WTC11 (cell line): ENCODE measurements at regions not wholly inside any gene's neighbourhood (a gene's known extent, or its start where the extent isn't known, plus 50 kb on each side); places are given as distances from the start of the nearest gene placed in this dataset.

Experiments used
- ATAC-seq: fragments of 200-7000 bp; cut with Tn5 transposase; 2 replicates; pipeline ENCODE4 v1.10.0; 2021; ENCODE audit warnings: mild to moderate bottlenecking, moderate library complexity
- CTCF ChIA-PET: fragments of 300-600 bp; sonication (Branson Sonifier 250); formaldehyde crosslinking; loops from one replicate; lab custom pipeline; 2021; ENCODE audit warnings: antibody characterized with exemption; lab: Charles Lee
- POLR2A ChIA-PET: fragments of 350-600 bp; sonication (Branson Sonifier 250); formaldehyde crosslinking; loops from one replicate; lab custom pipeline; 2021; ENCODE audit warnings: antibody characterized with exemption; lab: Charles Lee
- DNase-seq: peaks from one replicate; pipeline ENCODE4 v3.0.0; 2021; ENCODE audit warnings: low spot score
- H3K27ac Mint-ChIP-seq: 2 replicates; pipeline ENCODE4 v1.8.0; 2021; ENCODE audit warnings: mixed read lengths
- H3K27me3 Mint-ChIP-seq: 2 replicates; pipeline ENCODE4 v1.8.0; 2021; ENCODE audit warnings: low read depth, mild to moderate bottlenecking, moderate library complexity, mixed read lengths
- H3K36me3 Mint-ChIP-seq: 2 replicates; pipeline ENCODE4 v1.8.0; 2021; ENCODE audit warnings: mixed read lengths
- H3K4me1 Mint-ChIP-seq: 2 replicates; pipeline ENCODE4 v1.8.0; 2022; ENCODE audit warnings: mixed read lengths
- H3K4me3 Mint-ChIP-seq: 2 replicates; pipeline ENCODE4 v1.8.0; 2021; ENCODE audit warnings: mild to moderate bottlenecking, moderate library complexity, mixed read lengths
- H3K9me3 Mint-ChIP-seq: 2 replicates; pipeline ENCODE4 v1.8.0; 2021; ENCODE audit warnings: mixed read lengths
- CBFB ChIP-seq: sonication (generic); formaldehyde crosslinking; IDR thresholded peaks from 2 replicates; pipeline ENCODE4 v1.8.1; 2022; ENCODE audit warnings: mild to moderate bottlenecking, low read depth, missing genetic modification reagents
- GTF2I ChIP-seq: fragments of 250-450 bp; sonication (Bioruptor Pico); conservative IDR thresholded peaks from 2 replicates; pipeline ENCODE4 v1.4.0; 2021; ENCODE audit warnings: mild to moderate bottlenecking
- JUN ChIP-seq: sonication (generic); formaldehyde crosslinking; IDR thresholded peaks from 2 replicates; pipeline ENCODE4 v1.8.0; 2023; ENCODE audit warnings: mild to moderate bottlenecking, missing genetic modification reagents
- MXD4 ChIP-seq: fragments of 250-450 bp; sonication (Bioruptor Pico); IDR thresholded peaks from 2 replicates; pipeline ENCODE4 v1.8.0; 2021; ENCODE audit warnings: mild to moderate bottlenecking, moderate library complexity, borderline replicate concordance
- MYBL2 ChIP-seq: sonication (generic); formaldehyde crosslinking; IDR thresholded peaks from 2 replicates; pipeline ENCODE4 v1.8.1; 2023; ENCODE audit warnings: mild to moderate bottlenecking, moderate library complexity, missing genetic modification reagents
- NR1H2 ChIP-seq: sonication (generic); formaldehyde crosslinking; IDR thresholded peaks from 2 replicates; pipeline ENCODE4 v1.9.0; 2021; ENCODE audit warnings: mild to moderate bottlenecking, moderate library complexity, missing genetic modification reagents
- RORB ChIP-seq: fragments of 250-450 bp; sonication (Bioruptor Pico); IDR thresholded peaks from 2 replicates; pipeline ENCODE4 v1.9.0; 2021; ENCODE audit warnings: mild to moderate bottlenecking
- SMAD3 ChIP-seq: sonication (generic); formaldehyde crosslinking; IDR thresholded peaks from 2 replicates; pipeline ENCODE4 v1.8.0; 2022; ENCODE audit warnings: missing genetic modification reagents, mild to moderate bottlenecking, borderline replicate concordance
- SMAD4 ChIP-seq: sonication (generic); formaldehyde crosslinking; IDR thresholded peaks from 2 replicates; pipeline ENCODE4 v1.8.0; 2022; ENCODE audit warnings: mild to moderate bottlenecking, missing genetic modification reagents
- TCF7 ChIP-seq: sonication (generic); formaldehyde crosslinking; IDR thresholded peaks from 2 replicates; pipeline ENCODE4 v1.8.0; 2022; ENCODE audit warnings: mild to moderate bottlenecking, low read depth, missing genetic modification reagents, moderate library complexity
- TEAD1 ChIP-seq: sonication (generic); formaldehyde crosslinking; IDR thresholded peaks from 2 replicates; pipeline ENCODE4 v1.8.0; 2022; ENCODE audit warnings: mild to moderate bottlenecking, missing genetic modification reagents
- ZNF263 ChIP-seq: sonication (generic); formaldehyde crosslinking; IDR thresholded peaks from 2 replicates; pipeline ENCODE4 v1.8.1; 2022; ENCODE audit warnings: low read depth, mild to moderate bottlenecking, moderate library complexity, missing genetic modification reagents
- ZNF396 ChIP-seq: fragments of 250-450 bp; sonication (Bioruptor Pico); IDR thresholded peaks from 2 replicates; pipeline ENCODE4 v1.8.0; 2021; ENCODE audit warnings: mild to moderate bottlenecking, moderate library complexity, borderline replicate concordance
- ZNF416 ChIP-seq: fragments of 250-450 bp; sonication (Bioruptor Pico); IDR thresholded peaks from 2 replicates; pipeline ENCODE4 v1.9.0; 2021; ENCODE audit warnings: mild to moderate bottlenecking, inconsistent platforms
- ZNF423 ChIP-seq: fragments of 250-450 bp; sonication (Bioruptor Pico); IDR thresholded peaks from 2 replicates; pipeline ENCODE4 v2.1.2; 2022; ENCODE audit warnings: mild to moderate bottlenecking, moderate library complexity
- TF ChIP-seq, protein P1 (sequence below): sonication (generic); formaldehyde crosslinking; IDR thresholded peaks from 2 replicates; pipeline ENCODE4 v1.8.1; 2023; ENCODE audit warnings: mild to moderate bottlenecking, missing genetic modification reagents, moderate library complexity
- TF ChIP-seq, protein P2 (sequence below): sonication (generic); formaldehyde crosslinking; conservative IDR thresholded peaks from 2 replicates; pipeline ENCODE4 v1.8.1; 2023; ENCODE audit warnings: mild to moderate bottlenecking, low read depth, missing genetic modification reagents, moderate library complexity
- TF ChIP-seq, protein P3 (sequence below): fragments of 250-450 bp; sonication (Bioruptor Pico); IDR thresholded peaks from 2 replicates; pipeline ENCODE4 v1.9.0; 2021; ENCODE audit warnings: mild to moderate bottlenecking, borderline replicate concordance
- TF ChIP-seq, protein P4 (sequence below): sonication (generic); formaldehyde crosslinking; IDR thresholded peaks from 2 replicates; pipeline ENCODE4 v1.8.1; 2023; ENCODE audit warnings: mild to moderate bottlenecking, missing genetic modification reagents, moderate library complexity
- TF ChIP-seq, protein P5 (sequence below): fragments of 250-450 bp; sonication (Bioruptor Pico); IDR thresholded peaks from 2 replicates; pipeline ENCODE4 v1.8.0; 2021; ENCODE audit warnings: mild to moderate bottlenecking
- TF ChIP-seq, protein P6 (sequence below): fragments of 250-450 bp; sonication (Bioruptor Pico); IDR thresholded peaks from 2 replicates; pipeline ENCODE4 v1.9.0; 2021; ENCODE audit warnings: mild to moderate bottlenecking
- TF ChIP-seq, protein P7 (sequence below): fragments of 200-600 bp; IDR thresholded peaks from 2 replicates; pipeline ENCODE4 v1.8.0; 2022; ENCODE audit warnings: antibody characterized with exemption

DNA sequence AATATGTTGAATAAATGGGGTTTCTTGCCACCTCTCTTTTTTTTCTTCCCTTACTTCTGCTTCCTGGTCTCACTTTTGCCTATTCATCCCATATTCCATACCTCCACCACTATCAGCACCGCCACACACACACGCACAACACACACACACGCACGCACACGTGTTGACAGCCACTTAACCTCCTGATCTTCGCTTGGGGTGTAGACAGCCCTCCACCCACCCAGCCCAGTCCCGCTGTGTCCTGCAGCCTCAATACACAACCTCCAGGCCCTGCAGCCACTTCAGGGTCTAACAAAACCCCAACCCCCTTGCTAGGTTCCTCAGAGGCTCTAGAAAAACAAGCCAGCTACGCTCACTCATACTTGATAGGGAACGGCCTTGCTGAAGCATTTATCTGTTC lies 72.3 kb downstream of the LINC00237 start:
- no peak for DNase-seq
- H3K27me3 Mint-ChIP-seq = no peaks in the 10 kb centered on the region; the same call in none of the 2 replicates
- peak; percentile 92 for ATAC-seq

DNA sequence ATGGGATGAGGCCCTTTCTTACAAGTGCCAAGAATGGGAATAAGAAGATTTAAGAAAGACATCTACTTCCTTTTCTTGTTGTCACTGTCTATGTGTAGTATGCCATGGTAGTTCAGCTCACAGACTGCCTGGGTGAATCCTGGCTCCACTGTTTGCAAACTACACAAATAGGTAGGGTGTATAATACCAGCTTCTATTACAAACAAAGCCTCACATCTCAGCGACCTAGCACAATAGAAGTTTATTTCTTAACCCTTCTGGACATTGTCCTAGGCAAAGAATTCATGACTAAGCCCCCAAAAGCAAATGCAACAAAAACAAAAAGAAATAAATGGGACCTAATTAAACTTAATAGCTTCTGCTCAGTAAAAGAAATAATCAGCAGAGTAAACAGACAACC lies 74.5 kb downstream of the LINC00237 start:
- ChIA-PET CTCF (interaction anchor here (0.6 to 1.3 kb wide), 3 partner anchors 17 to 689 kb away, joined by 3 to 4 read pairs (median 3); no protein-coding TSS in a partner anchor), POLR2A (no interaction called here)
- Mint-ChIP-seq H3K27ac (no peak overlapping the region), H3K4me3 (no peak overlapping the region), H3K4me1 (peaks cover 15% of the 10 kb centered on the region), H3K36me3 (no peaks in the 10 kb centered on the region), H3K9me3 (no peaks in the 10 kb centered on the region), H3K27me3 (no peaks in the 10 kb centered on the region; the same call in none of the 2 replicates)
- ATAC-seq (no peak), DNase-seq (no peak)
- TF ChIP-seq, protein P1, sequence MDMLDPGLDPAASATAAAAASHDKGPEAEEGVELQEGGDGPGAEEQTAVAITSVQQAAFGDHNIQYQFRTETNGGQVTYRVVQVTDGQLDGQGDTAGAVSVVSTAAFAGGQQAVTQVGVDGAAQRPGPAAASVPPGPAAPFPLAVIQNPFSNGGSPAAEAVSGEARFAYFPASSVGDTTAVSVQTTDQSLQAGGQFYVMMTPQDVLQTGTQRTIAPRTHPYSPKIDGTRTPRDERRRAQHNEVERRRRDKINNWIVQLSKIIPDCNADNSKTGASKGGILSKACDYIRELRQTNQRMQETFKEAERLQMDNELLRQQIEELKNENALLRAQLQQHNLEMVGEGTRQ (CRISPR knock-in tag) = no peak
- TF ChIP-seq, protein P2, sequence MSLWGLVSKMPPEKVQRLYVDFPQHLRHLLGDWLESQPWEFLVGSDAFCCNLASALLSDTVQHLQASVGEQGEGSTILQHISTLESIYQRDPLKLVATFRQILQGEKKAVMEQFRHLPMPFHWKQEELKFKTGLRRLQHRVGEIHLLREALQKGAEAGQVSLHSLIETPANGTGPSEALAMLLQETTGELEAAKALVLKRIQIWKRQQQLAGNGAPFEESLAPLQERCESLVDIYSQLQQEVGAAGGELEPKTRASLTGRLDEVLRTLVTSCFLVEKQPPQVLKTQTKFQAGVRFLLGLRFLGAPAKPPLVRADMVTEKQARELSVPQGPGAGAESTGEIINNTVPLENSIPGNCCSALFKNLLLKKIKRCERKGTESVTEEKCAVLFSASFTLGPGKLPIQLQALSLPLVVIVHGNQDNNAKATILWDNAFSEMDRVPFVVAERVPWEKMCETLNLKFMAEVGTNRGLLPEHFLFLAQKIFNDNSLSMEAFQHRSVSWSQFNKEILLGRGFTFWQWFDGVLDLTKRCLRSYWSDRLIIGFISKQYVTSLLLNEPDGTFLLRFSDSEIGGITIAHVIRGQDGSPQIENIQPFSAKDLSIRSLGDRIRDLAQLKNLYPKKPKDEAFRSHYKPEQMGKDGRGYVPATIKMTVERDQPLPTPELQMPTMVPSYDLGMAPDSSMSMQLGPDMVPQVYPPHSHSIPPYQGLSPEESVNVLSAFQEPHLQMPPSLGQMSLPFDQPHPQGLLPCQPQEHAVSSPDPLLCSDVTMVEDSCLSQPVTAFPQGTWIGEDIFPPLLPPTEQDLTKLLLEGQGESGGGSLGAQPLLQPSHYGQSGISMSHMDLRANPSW = no peak
- TF ChIP-seq, protein P3, sequence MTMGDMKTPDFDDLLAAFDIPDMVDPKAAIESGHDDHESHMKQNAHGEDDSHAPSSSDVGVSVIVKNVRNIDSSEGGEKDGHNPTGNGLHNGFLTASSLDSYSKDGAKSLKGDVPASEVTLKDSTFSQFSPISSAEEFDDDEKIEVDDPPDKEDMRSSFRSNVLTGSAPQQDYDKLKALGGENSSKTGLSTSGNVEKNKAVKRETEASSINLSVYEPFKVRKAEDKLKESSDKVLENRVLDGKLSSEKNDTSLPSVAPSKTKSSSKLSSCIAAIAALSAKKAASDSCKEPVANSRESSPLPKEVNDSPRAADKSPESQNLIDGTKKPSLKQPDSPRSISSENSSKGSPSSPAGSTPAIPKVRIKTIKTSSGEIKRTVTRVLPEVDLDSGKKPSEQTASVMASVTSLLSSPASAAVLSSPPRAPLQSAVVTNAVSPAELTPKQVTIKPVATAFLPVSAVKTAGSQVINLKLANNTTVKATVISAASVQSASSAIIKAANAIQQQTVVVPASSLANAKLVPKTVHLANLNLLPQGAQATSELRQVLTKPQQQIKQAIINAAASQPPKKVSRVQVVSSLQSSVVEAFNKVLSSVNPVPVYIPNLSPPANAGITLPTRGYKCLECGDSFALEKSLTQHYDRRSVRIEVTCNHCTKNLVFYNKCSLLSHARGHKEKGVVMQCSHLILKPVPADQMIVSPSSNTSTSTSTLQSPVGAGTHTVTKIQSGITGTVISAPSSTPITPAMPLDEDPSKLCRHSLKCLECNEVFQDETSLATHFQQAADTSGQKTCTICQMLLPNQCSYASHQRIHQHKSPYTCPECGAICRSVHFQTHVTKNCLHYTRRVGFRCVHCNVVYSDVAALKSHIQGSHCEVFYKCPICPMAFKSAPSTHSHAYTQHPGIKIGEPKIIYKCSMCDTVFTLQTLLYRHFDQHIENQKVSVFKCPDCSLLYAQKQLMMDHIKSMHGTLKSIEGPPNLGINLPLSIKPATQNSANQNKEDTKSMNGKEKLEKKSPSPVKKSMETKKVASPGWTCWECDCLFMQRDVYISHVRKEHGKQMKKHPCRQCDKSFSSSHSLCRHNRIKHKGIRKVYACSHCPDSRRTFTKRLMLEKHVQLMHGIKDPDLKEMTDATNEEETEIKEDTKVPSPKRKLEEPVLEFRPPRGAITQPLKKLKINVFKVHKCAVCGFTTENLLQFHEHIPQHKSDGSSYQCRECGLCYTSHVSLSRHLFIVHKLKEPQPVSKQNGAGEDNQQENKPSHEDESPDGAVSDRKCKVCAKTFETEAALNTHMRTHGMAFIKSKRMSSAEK (CRISPR knock-in tag) = no peak
- TF ChIP-seq MXD4 (CRISPR knock-in tag) = no peak
- TF ChIP-seq JUN (CRISPR knock-in tag) = no peak
- TF ChIP-seq RORB (CRISPR knock-in tag) = no peak

More for the DNA sequence above, 72.3 kb downstream of the LINC00237 start:
- Mint-ChIP-seq H3K4me3 (no peak overlapping the region), H3K27ac (no peak overlapping the region), H3K36me3 (no peaks in the 10 kb centered on the region), H3K9me3 (no peaks in the 10 kb centered on the region), H3K4me1 (peaks cover 15% of the 10 kb centered on the region)
- CTCF ChIA-PET = interaction anchor here (0.9 to 2.1 kb wide), 3 partner anchors 15 to 196 kb away, joined by 3 to 15 read pairs (median 4); no protein-coding TSS in a partner anchor
- POLR2A ChIA-PET = no interaction called here
- TF ChIP-seq ZNF416 (CRISPR knock-in tag) = no peak
- TF ChIP-seq, protein P4, sequence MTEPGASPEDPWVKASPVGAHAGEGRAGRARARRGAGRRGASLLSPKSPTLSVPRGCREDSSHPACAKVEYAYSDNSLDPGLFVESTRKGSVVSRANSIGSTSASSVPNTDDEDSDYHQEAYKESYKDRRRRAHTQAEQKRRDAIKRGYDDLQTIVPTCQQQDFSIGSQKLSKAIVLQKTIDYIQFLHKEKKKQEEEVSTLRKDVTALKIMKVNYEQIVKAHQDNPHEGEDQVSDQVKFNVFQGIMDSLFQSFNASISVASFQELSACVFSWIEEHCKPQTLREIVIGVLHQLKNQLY (CRISPR knock-in tag) = no peak
- TF ChIP-seq, protein P5, sequence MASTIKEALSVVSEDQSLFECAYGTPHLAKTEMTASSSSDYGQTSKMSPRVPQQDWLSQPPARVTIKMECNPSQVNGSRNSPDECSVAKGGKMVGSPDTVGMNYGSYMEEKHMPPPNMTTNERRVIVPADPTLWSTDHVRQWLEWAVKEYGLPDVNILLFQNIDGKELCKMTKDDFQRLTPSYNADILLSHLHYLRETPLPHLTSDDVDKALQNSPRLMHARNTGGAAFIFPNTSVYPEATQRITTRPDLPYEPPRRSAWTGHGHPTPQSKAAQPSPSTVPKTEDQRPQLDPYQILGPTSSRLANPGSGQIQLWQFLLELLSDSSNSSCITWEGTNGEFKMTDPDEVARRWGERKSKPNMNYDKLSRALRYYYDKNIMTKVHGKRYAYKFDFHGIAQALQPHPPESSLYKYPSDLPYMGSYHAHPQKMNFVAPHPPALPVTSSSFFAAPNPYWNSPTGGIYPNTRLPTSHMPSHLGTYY (CRISPR knock-in tag) = no peak
- TF ChIP-seq MYBL2 (CRISPR knock-in tag) = no peak
- TF ChIP-seq SMAD3 (CRISPR knock-in tag) = no peak
- TF ChIP-seq TCF7 (CRISPR knock-in tag) = no peak
- TF ChIP-seq ZNF396 (CRISPR knock-in tag) = no peak
- TF ChIP-seq ZNF423 (CRISPR knock-in tag) = no peak
- TF ChIP-seq, protein P2 = no peak
- TF ChIP-seq, protein P6, sequence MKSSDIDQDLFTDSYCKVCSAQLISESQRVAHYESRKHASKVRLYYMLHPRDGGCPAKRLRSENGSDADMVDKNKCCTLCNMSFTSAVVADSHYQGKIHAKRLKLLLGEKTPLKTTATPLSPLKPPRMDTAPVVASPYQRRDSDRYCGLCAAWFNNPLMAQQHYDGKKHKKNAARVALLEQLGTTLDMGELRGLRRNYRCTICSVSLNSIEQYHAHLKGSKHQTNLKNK (CRISPR knock-in tag) = no peak
- TF ChIP-seq CBFB = no peak
- no peak for TF ChIP-seq SMAD4 (CRISPR knock-in tag)
- TF ChIP-seq GTF2I (CRISPR knock-in tag) = no peak
- no peak for TF ChIP-seq ZNF263 (CRISPR knock-in tag)
- TF ChIP-seq, protein P7, sequence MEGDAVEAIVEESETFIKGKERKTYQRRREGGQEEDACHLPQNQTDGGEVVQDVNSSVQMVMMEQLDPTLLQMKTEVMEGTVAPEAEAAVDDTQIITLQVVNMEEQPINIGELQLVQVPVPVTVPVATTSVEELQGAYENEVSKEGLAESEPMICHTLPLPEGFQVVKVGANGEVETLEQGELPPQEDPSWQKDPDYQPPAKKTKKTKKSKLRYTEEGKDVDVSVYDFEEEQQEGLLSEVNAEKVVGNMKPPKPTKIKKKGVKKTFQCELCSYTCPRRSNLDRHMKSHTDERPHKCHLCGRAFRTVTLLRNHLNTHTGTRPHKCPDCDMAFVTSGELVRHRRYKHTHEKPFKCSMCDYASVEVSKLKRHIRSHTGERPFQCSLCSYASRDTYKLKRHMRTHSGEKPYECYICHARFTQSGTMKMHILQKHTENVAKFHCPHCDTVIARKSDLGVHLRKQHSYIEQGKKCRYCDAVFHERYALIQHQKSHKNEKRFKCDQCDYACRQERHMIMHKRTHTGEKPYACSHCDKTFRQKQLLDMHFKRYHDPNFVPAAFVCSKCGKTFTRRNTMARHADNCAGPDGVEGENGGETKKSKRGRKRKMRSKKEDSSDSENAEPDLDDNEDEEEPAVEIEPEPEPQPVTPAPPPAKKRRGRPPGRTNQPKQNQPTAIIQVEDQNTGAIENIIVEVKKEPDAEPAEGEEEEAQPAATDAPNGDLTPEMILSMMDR = no peak
- no peak for TF ChIP-seq TEAD1
- no peak for TF ChIP-seq NR1H2
